MCF 10A (cell line): ENCODE measurements at regions not wholly inside any gene's neighbourhood (a gene's known extent, or its start where the extent isn't known, plus 50 kb on each side); places are given as distances from the start of the nearest gene placed in this dataset.

ENCODE experiments used
- BruUV-seq: library from RNA; stranded (reverse); fragments of 400-500 nt; replicated peaks from 2 replicates; lab custom pipeline; 2021; lab: Mats Ljungman, UMichigan
- CTCF ChIA-PET: fragments of 300-600 bp; sonication (Branson Sonifier 250); formaldehyde crosslinking; extraction: SDS; loops from one replicate; lab custom pipeline; 2021; ENCODE audit warnings: antibody characterized with exemption, inconsistent platforms; lab: Yijun Ruan, JAX
- POLR2A ChIA-PET: fragments of 300-600, 350-650 bp; sonication (Branson Sonifier 250); formaldehyde crosslinking; extraction: SDS; loops from one replicate; lab custom pipeline; 2020; ENCODE audit warnings: antibody characterized with exemption, inconsistent platforms; lab: Yijun Ruan, JAX
- DNase-seq: peaks from one replicate; pipeline ENCODE4 v3.0.0-alpha.2; 2018; ENCODE audit not compliant: unreplicated experiment
- H3K27ac Mint-ChIP-seq: one replicate; pipeline ENCODE4 v1.8.0; 2022; ENCODE audit warnings: mild to moderate bottlenecking, low read depth, mixed read lengths; ENCODE audit not compliant: unreplicated experiment
- H3K27me3 Mint-ChIP-seq: one replicate; pipeline ENCODE4 v1.8.0; 2022; ENCODE audit warnings: mixed read lengths; ENCODE audit not compliant: insufficient read depth, unreplicated experiment
- H3K36me3 Mint-ChIP-seq: one replicate; pipeline ENCODE4 v1.8.0; 2022; ENCODE audit warnings: mild to moderate bottlenecking, moderate library complexity, mixed read lengths; ENCODE audit not compliant: insufficient read depth, unreplicated experiment
- H3K4me1 Mint-ChIP-seq: one replicate; pipeline ENCODE4 v1.8.0; 2022; ENCODE audit warnings: mixed read lengths; ENCODE audit not compliant: insufficient read depth, unreplicated experiment
- H3K4me3 Mint-ChIP-seq: one replicate; pipeline ENCODE4 v1.8.0; 2022; ENCODE audit warnings: mild to moderate bottlenecking, moderate library complexity, mixed read lengths; ENCODE audit not compliant: unreplicated experiment
- H3K9me3 Mint-ChIP-seq: one replicate; pipeline ENCODE4 v1.8.0; 2022; ENCODE audit warnings: mixed read lengths; ENCODE audit not compliant: unreplicated experiment
- CTCF ChIP-seq: fragments of 200-600 bp; IDR thresholded peaks from one replicate; pipeline ENCODE4 v1.8.0; 2022; ENCODE audit warnings: antibody characterized with exemption, mild to moderate bottlenecking; ENCODE audit not compliant: unreplicated experiment
- intact Hi-C: fragments of 100-400 bp; cut with micrococcal nuclease; formaldehyde crosslinking; loops from 2 replicates; pipeline ENCODE4 v1.14.1; 2022

GRCh38 chr6:145008715-145009114 is 723.6 kb downstream of the UTRN start:
- BruUV-seq, result no TSS peak
- intact Hi-C loops, result no loop called here
- Mint-ChIP-seq H3K4me1 (no peaks in the 10 kb centered on the region), H3K27me3 (peaks cover 13% of the 10 kb centered on the region), H3K4me3 (no peak overlapping the region), H3K36me3 (no peaks in the 10 kb centered on the region), H3K27ac (no peak overlapping the region), H3K9me3 (no peaks in the 10 kb centered on the region)
- DNase-seq, result no peak
- ChIA-PET POLR2A (interaction anchor here (0.7 kb wide), 1 partner anchor 10 kb away, joined by 4 read pairs; no protein-coding TSS in a partner anchor), CTCF (interaction anchor here (1.6 kb wide), 1 partner anchor 31 kb away, joined by 3 read pairs; no protein-coding TSS in a partner anchor)
- no peak for TF ChIP-seq CTCF

- ChIA-PET CTCF (interaction anchor here (0.6 to 1.6 kb wide), 2 partner anchors 16 to 32 kb away, joined by 3 read pairs; no protein-coding TSS in a partner anchor), POLR2A (no interaction called here)
- no peak for TF ChIP-seq CTCF
- H3K9me3 Mint-ChIP-seq, result no peaks in the 10 kb centered on the region
- H3K4me1 Mint-ChIP-seq, result no peaks in the 10 kb centered on the region
- no peak overlapping the region for H3K4me3 Mint-ChIP-seq
- H3K36me3 Mint-ChIP-seq, result no peaks in the 10 kb centered on the region
- H3K27ac Mint-ChIP-seq, result no peak overlapping the region
- intact Hi-C loops, result no loop called here
- peaks cover 13% of the 10 kb centered on the region for H3K27me3 Mint-ChIP-seq
- BruUV-seq, result no TSS peak
- DNase-seq, result no peak
These were observed 724.6 kb downstream of the UTRN start for GRCh38 chr6:145009711-145010110.

- no peak for TF ChIP-seq CTCF
- Mint-ChIP-seq H3K27me3 (no peaks in the 10 kb centered on the region), H3K4me1 (peaks cover 12% of the 10 kb centered on the region), H3K36me3 (no peaks in the 10 kb centered on the region), H3K4me3 (no peak overlapping the region), H3K27ac (no peak overlapping the region), H3K9me3 (no peaks in the 10 kb centered on the region)
- DNase-seq, result no peak
- intact Hi-C loops, result no loop called here
- CTCF ChIA-PET, result interaction anchor here (0.6 kb wide), 1 partner anchor 48 kb away, joined by 5 read pairs; no protein-coding TSS in a partner anchor
- POLR2A ChIA-PET, result no interaction called here
- BruUV-seq, result no TSS peak
These were observed 723.2 kb downstream of the EPM2A start for GRCh38 chr6:145012039-145012662.

- CTCF ChIA-PET, result interaction anchor here (0.8 to 1.3 kb wide), 2 partner anchors 8 to 12 kb away, joined by 3 to 5 read pairs; no protein-coding TSS in a partner anchor
- Mint-ChIP-seq H3K27me3 (no peaks in the 10 kb centered on the region), H3K36me3 (no peaks in the 10 kb centered on the region), H3K4me3 (no peak overlapping the region), H3K4me1 (peaks cover 12% of the 10 kb centered on the region), H3K9me3 (no peaks in the 10 kb centered on the region), H3K27ac (no peak overlapping the region)
- TF ChIP-seq CTCF, result no peak
- POLR2A ChIA-PET, result interaction anchor here (0.7 to 0.9 kb wide), 2 partner anchors 33 to 504 kb away, joined by 3 read pairs; no protein-coding TSS in a partner anchor
- intact Hi-C loops, result no loop called here
- DNase-seq, result peak; percentile 77
- no TSS peak for BruUV-seq
These were observed 719.4 kb downstream of the EPM2A start for GRCh38 chr6:145015739-145016558.
